ENCODE measurements at regions not wholly inside any gene's neighbourhood (a gene's known extent, or its start where the extent isn't known, plus 50 kb on each side); places are given as distances from the start of the nearest gene placed in this dataset.

DNA sequence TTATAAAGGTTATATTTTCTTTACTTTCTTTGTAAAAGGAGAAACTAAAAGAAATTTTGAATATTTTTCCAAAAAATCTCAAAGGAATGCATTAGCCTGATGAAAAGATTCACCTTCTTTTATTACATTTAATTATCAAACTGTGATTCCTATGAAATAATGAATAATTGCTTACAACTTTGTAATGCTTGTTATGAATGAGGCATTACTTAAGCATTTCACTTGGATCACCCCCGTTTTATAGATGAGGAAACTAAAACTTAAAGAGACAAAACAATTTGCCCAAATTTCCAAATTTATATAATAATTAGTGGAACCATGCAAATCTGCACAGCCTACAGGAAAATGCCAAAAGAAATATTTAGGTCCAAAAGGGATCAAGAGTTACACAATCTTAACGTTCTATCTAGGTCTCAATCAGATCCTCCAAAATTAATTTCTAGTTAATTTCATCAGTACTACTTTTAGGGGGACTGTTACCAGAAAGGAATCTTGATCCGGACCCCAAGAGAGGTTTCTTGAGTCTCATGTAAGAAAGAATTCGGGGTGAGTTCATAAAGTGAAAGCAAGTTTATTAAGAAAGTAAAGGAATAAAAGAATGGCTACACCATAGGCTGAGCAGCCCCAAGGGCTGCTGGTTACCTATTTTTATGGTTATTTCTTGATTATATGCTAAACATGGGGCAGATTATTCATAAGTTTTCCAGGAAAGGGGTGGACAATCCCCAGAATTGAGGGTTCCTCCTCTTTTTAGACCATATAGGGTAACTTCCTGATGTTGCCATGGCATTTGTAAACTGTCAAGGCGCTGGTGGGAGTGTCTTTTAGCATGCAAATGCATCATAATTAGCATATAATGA is 288.0 kb downstream of the ADGB start:
- TF ChIP-seq, protein P1, sequence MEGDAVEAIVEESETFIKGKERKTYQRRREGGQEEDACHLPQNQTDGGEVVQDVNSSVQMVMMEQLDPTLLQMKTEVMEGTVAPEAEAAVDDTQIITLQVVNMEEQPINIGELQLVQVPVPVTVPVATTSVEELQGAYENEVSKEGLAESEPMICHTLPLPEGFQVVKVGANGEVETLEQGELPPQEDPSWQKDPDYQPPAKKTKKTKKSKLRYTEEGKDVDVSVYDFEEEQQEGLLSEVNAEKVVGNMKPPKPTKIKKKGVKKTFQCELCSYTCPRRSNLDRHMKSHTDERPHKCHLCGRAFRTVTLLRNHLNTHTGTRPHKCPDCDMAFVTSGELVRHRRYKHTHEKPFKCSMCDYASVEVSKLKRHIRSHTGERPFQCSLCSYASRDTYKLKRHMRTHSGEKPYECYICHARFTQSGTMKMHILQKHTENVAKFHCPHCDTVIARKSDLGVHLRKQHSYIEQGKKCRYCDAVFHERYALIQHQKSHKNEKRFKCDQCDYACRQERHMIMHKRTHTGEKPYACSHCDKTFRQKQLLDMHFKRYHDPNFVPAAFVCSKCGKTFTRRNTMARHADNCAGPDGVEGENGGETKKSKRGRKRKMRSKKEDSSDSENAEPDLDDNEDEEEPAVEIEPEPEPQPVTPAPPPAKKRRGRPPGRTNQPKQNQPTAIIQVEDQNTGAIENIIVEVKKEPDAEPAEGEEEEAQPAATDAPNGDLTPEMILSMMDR (IDR thresholded peaks at IDR 0.05), result no peak
- no peak for TF ChIP-seq POLR2A (IDR thresholded peaks at IDR 0.05)
- no peak overlapping the region for H3K27ac ChIP-seq

DNA sequence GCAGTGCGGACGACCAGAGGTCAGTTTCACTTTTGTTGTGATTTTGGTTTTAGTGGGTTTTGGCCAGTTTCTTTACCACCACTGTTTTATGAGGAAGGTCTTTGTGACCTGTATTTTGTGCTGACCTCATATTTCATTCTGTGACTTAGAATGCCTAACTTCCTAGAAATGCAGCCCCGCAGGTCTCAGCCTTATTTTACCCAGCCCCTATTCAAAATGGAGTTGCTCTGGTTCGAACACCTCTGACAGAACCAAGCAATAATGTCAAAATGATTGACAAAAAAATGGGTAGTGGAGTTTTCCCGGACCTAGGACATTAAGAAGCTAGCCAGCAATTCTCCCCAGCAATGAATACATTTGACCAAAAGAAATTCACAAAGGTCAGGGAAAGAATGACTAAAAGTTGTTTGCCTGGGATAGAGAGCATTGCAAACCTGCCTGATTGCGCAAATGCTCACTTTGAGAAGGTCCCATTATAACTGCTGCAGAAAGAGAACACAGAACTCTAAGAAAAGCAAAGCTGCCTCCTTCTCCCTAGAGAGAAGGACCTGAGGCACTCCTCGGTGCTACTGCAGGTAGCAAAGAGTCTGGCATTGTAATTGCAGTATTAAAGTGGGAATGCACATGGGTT is 288.8 kb downstream of the ADGB start:
- no peaks in the 10 kb centered on the region for H3K27me3 ChIP-seq
- TF ChIP-seq, protein P1 (IDR thresholded peaks at IDR 0.05), result no peak
- TF ChIP-seq POLR2A (IDR thresholded peaks at IDR 0.05), result no peak
- intact Hi-C loops (cut with DNase I; ENCODE audit: low total_unique reads), result no loop called here
- no peak overlapping the region for H3K27ac ChIP-seq
- H3K36me3 ChIP-seq, result no peaks in the 10 kb centered on the region
- H3K9me3 ChIP-seq, result no peaks in the 10 kb centered on the region
- no peak overlapping the region for H3K4me3 ChIP-seq
- no peak for DNase-seq
- H3K4me1 ChIP-seq, result no peaks in the 10 kb centered on the region

More for the DNA sequence above, 288.0 kb downstream of the ADGB start:
- H3K9me3 ChIP-seq, result no peaks in the 10 kb centered on the region
- no peak overlapping the region for H3K4me3 ChIP-seq
- H3K27me3 ChIP-seq, result no peaks in the 10 kb centered on the region
- no peaks in the 10 kb centered on the region for H3K36me3 ChIP-seq
- intact Hi-C loops (cut with DNase I; ENCODE audit: low total_unique reads), result no loop called here
- no peaks in the 10 kb centered on the region for H3K4me1 ChIP-seq
- no peak for DNase-seq

DNA sequence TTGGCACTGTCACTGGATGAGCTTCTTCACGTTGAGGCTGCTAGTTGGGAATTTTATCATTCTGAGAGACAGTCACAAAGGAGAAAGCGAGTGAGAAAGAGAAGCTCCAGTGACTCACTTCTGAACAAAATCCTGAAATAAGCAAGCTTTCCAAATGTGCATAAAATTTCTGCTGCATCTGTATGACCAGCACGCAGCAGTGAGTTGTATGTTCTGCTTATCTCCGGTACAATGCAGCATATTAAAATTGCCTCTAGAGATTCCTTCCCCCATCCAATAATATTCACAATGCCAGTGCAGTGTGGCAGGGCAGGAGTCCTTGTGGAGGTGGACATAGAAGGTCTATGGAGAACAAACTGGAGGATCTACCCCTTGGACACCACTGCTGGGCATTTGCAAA is 290.5 kb downstream of the ADGB start:
- intact Hi-C loops (cut with DNase I; ENCODE audit: low total_unique reads), result no loop called here
- H3K36me3 ChIP-seq, result no peaks in the 10 kb centered on the region

DNA sequence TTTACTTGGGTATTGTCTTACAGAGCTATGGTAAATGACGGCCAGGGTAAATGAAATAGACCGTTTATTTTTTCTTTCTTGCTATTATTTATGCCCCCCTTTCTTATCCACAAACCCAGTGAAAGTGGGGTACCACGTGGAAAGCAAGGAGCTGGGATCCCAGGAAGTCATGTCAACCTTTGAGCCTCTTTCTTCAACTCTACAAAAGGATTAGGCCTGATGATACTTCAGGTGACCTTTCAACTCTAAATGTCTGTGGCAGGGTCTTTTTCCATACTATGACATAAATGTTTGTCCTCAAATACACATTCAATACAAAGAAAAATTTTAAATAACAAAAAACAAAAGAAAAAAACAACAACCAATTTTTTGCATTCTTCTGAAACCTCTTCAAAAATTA is 291.4 kb downstream of the ADGB start:
- intact Hi-C loops (cut with DNase I; ENCODE audit: low total_unique reads), result no loop called here
- no peak for DNase-seq
- H3K27me3 ChIP-seq, result no peaks in the 10 kb centered on the region

More for the DNA sequence above, 290.5 kb downstream of the ADGB start:
- Histone ChIP-seq H3K4me1 (no peaks in the 10 kb centered on the region), H3K4me3 (no peak overlapping the region), H3K27me3 (no peaks in the 10 kb centered on the region), H3K9me3 (no peaks in the 10 kb centered on the region), H3K27ac (no peak overlapping the region)
- TF ChIP-seq POLR2A (IDR thresholded peaks at IDR 0.05), result no peak
- TF ChIP-seq, protein P1 (IDR thresholded peaks at IDR 0.05), result no peak
- DNase-seq, result no peak

More for the DNA sequence above, 291.4 kb downstream of the ADGB start:
- Histone ChIP-seq H3K4me3 (no peak overlapping the region), H3K36me3 (no peaks in the 10 kb centered on the region), H3K4me1 (no peaks in the 10 kb centered on the region), H3K9me3 (no peaks in the 10 kb centered on the region), H3K27ac (no peak overlapping the region)
- TF ChIP-seq POLR2A (IDR thresholded peaks at IDR 0.05), result no peak
- TF ChIP-seq, protein P1 (IDR thresholded peaks at IDR 0.05), result no peak

Measured in uterus (tissue), 3 donors.